OCI-LY7 (cell line): ENCODE measurements at regions not wholly inside any gene's neighbourhood (a gene's known extent, or its start where the extent isn't known, plus 50 kb on each side); places are given as distances from the start of the nearest gene placed in this dataset.

Experiments used
- BruUV-seq: library from RNA; stranded (reverse); fragments of 400-500 nt; replicated peaks from 2 replicates; lab custom pipeline; 2021; lab: Mats Ljungman, UMichigan
- CTCF ChIA-PET: fragments of 300-600 bp; sonication (Branson Sonifier 250); formaldehyde crosslinking; loops from one replicate; lab custom pipeline; 2022; ENCODE audit warnings: antibody characterized with exemption; ENCODE audit not compliant: unreplicated experiment; lab: Charles Lee
- POLR2A ChIA-PET: fragments of 300-600 bp; sonication (Branson Sonifier 250); formaldehyde crosslinking; loops from one replicate; lab custom pipeline; 2022; ENCODE audit warnings: antibody characterized with exemption; lab: Charles Lee
- DNase-seq: peaks from one replicate; pipeline ENCODE4 v3.0.0-alpha.2; 2015; ENCODE audit warnings: low spot score
- H2AFZ ChIP-seq: fragments of 200-600 bp; sonication (generic), shearing (Covaris generic); 2 replicates; pipeline ENCODE4 v1.6.1; 2014; ENCODE audit warnings: mild to moderate bottlenecking, antibody characterized with exemption, low read length, moderate library complexity
- H3K27ac ChIP-seq: fragments of 200-600 bp; sonication (generic); 2 replicates; pipeline ENCODE4 v1.5.1; 2014; ENCODE audit warnings: mixed run types, low read depth, mild to moderate bottlenecking, moderate library complexity, low read length, inconsistent platforms; ENCODE audit not compliant: poor library complexity, severe bottlenecking
- H3K36me3 ChIP-seq: fragments of 200-600 bp; sonication (generic); 2 replicates; pipeline ENCODE4 v1.6.1; 2014; ENCODE audit warnings: mild to moderate bottlenecking, antibody characterized with exemption, low read length, moderate library complexity, mixed read lengths; ENCODE audit not compliant: insufficient read depth
- H3K4me1 ChIP-seq: fragments of 200-600 bp; sonication (generic); 2 replicates; pipeline ENCODE4 v1.5.1; 2014; ENCODE audit warnings: mild to moderate bottlenecking, low read length; ENCODE audit not compliant: insufficient read depth, poor library complexity, severe bottlenecking
- H3K4me2 ChIP-seq: fragments of 200-600 bp; sonication (generic); 2 replicates; pipeline ENCODE4 v1.6.1; 2014; ENCODE audit warnings: mild to moderate bottlenecking, low read length
- H3K4me3 ChIP-seq: fragments of 200-600 bp; sonication (generic); 2 replicates; pipeline ENCODE4 v1.5.1; 2014; ENCODE audit warnings: mild to moderate bottlenecking, low read depth, low read length; ENCODE audit not compliant: poor library complexity, severe bottlenecking
- H3K79me2 ChIP-seq: fragments of 200-600 bp; sonication (generic); 2 replicates; pipeline ENCODE4 v1.6.1; 2016; ENCODE audit warnings: low read depth, mild to moderate bottlenecking, low read length, moderate library complexity, mixed read lengths; ENCODE audit not compliant: insufficient read depth
- H3K9me2 ChIP-seq: fragments of 200-600 bp; sonication (generic); 2 replicates; pipeline ENCODE4 v1.6.1; 2016; ENCODE audit warnings: mild to moderate bottlenecking, low read length, mixed read lengths; ENCODE audit not compliant: insufficient read depth
- H3K9me3 ChIP-seq: fragments of 200-600 bp; sonication (generic); 2 replicates; pipeline ENCODE4 v1.6.1; 2014; ENCODE audit warnings: mild to moderate bottlenecking, mixed run types, low read length, mixed read lengths
- H4K20me1 ChIP-seq: fragments of 200-600 bp; sonication (generic); 2 replicates; pipeline ENCODE4 v1.6.1; 2014; ENCODE audit warnings: mild to moderate bottlenecking, antibody characterized with exemption, low read length, moderate library complexity, mixed read lengths; ENCODE audit not compliant: insufficient read depth
- CTCF ChIP-seq: fragments of 200-600 bp; sonication (generic); conservative IDR thresholded peaks from 2 replicates; pipeline ENCODE4 v1.5.1; 2014; ENCODE audit warnings: mild to moderate bottlenecking, antibody characterized with exemption, low read length, moderate library complexity, mixed read lengths
- EZH2phosphoT487 ChIP-seq: fragments of 200-600 bp; sonication (generic); IDR thresholded peaks from 2 replicates; pipeline ENCODE4 v1.6.1; 2018; ENCODE audit warnings: low read depth, borderline replicate concordance, mild to moderate bottlenecking, mixed run types, antibody characterized with exemption, low read length, moderate library complexity, mixed read lengths
- intact Hi-C: fragments of 100-400 bp; cut with micrococcal nuclease; formaldehyde crosslinking; loops from one replicate; pipeline ENCODE4 v1.10.0; 2022; ENCODE audit not compliant: unreplicated experiment

GRCh38 chr10:101283762-101284100, 54.5 kb upstream of the LBX1 start:
- BruUV-seq: no TSS peak
- no peak overlapping the region for H3K4me3 ChIP-seq
- H4K20me1 ChIP-seq: no peaks in the 10 kb centered on the region
- H3K4me1 ChIP-seq: no peaks in the 10 kb centered on the region
- TF ChIP-seq EZH2phosphoT487 (no peak), CTCF (no peak)
- intact Hi-C loops: no loop called here
- H3K9me3 ChIP-seq: no peaks in the 10 kb centered on the region
- no peak for DNase-seq
- ChIA-PET CTCF (no interaction called here), POLR2A (no interaction called here)
- H3K79me2 ChIP-seq: no peaks in the 10 kb centered on the region
- no peaks in the 10 kb centered on the region for H3K9me2 ChIP-seq
- H3K36me3 ChIP-seq: no peaks in the 10 kb centered on the region
- H2AFZ ChIP-seq: no peak overlapping the region
- H3K27ac ChIP-seq: no peak overlapping the region
- no peak overlapping the region for H3K4me2 ChIP-seq

DNA sequence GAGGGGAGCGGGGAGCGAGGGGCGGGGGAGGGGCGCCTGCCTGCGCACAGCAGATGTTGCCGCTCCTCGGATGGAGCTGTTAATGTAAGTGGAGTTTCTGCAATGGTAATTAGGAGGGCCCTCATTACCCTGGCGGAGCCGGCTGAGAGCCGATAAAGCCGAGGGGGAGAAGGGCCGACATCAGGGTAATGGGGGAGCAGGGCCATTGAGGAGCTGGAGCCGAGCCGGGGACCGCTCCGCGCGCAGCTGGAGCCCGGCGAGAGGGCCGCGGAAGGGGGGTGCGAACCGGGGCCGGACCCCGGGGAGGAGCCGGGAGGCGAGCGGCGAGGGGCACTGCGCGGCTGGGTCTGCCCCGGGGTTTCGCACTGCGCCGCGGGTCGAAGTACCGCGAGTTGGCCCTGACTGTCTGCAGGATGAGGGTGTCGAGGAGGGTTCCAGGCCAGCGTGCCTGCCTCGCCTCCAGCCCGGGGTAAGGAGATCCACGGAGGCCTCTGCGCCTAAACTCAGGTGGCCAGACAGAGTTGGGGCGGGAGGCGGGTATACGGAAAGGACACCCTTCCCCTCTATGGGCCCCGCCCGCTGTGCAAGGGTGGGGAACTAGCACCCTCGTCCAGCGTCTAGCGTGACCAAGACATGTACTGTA, 55.0 kb upstream of the LBX1 start:
- no peaks in the 10 kb centered on the region for H3K79me2 ChIP-seq
- TF ChIP-seq EZH2phosphoT487 (no peak), CTCF (no peak)
- H4K20me1 ChIP-seq: no peaks in the 10 kb centered on the region
- H3K36me3 ChIP-seq: no peaks in the 10 kb centered on the region
- no peak overlapping the region for H3K27ac ChIP-seq
- H3K9me3 ChIP-seq: no peaks in the 10 kb centered on the region
- intact Hi-C loops: no loop called here
- no TSS peak for BruUV-seq
- no peaks in the 10 kb centered on the region for H3K4me1 ChIP-seq
- no peak overlapping the region for H3K4me3 ChIP-seq
- POLR2A ChIA-PET: no interaction called here
- CTCF ChIA-PET: no interaction called here
- no peak for DNase-seq
- no peak overlapping the region for H3K4me2 ChIP-seq
- H2AFZ ChIP-seq: no peak overlapping the region
- no peaks in the 10 kb centered on the region for H3K9me2 ChIP-seq

GRCh38 chr10:101284744-101285463, 55.6 kb upstream of the LBX1 start:
- no peak overlapping the region for H2AFZ ChIP-seq
- no peak overlapping the region for H3K4me3 ChIP-seq
- intact Hi-C loops: no loop called here
- H3K9me3 ChIP-seq: no peaks in the 10 kb centered on the region
- ChIA-PET POLR2A (interaction anchor here (0.6 kb wide), 1 partner anchor 813 kb away, joined by 5 read pairs; no protein-coding TSS in a partner anchor), CTCF (no interaction called here)
- H3K27ac ChIP-seq: no peak overlapping the region
- no peaks in the 10 kb centered on the region for H3K36me3 ChIP-seq
- H3K9me2 ChIP-seq: no peaks in the 10 kb centered on the region
- H3K4me1 ChIP-seq: no peaks in the 10 kb centered on the region
- TF ChIP-seq EZH2phosphoT487 (no peak), CTCF (no peak)
- H3K79me2 ChIP-seq: no peaks in the 10 kb centered on the region
- no peaks in the 10 kb centered on the region for H4K20me1 ChIP-seq
- H3K4me2 ChIP-seq: no peak overlapping the region
- BruUV-seq: no TSS peak
- DNase-seq: no peak
